ENCODE measurements at regions not wholly inside any gene's neighbourhood (a gene's known extent, or its start where the extent isn't known, plus 50 kb on each side); places are given as distances from the start of the nearest gene placed in this dataset.
"Not testable (repeated sequence)": the region's sequence is repeated elsewhere in the genome, so short reads cannot be mapped to it uniquely, and the experiment has no call there.

GRCh38 chr9:107827884-107828283 lies 338.3 kb upstream of the KLF4 start:
- H3K4me3 ChIP-seq: no peak overlapping the region
- 0 out of 2 replicates have a peak, but pooled peaks cover 2% of the 10 kb centered on the region for H3K9me3 ChIP-seq (replicated peaks)
- no peak for DNase-seq (ENCODE audit: low read depth in 1 of 2, low spot score in 2 of 2)
- no peaks in the 10 kb centered on the region for H3K27me3 ChIP-seq (replicated peaks)
- H3K36me3 ChIP-seq: no peaks in the 10 kb centered on the region
- H3K4me1 ChIP-seq (replicated peaks): no peaks in the 10 kb centered on the region
- H3K27ac ChIP-seq: no peak overlapping the region

GRCh38 chr9:107827304-107827703 lies 337.7 kb upstream of the KLF4 start:
- H3K4me3 ChIP-seq: no peak overlapping the region
- H3K27ac ChIP-seq: no peak overlapping the region
- DNase-seq (ENCODE audit: low read depth in 1 of 2, low spot score in 2 of 2): no peak
- H3K27me3 ChIP-seq (replicated peaks): no peaks in the 10 kb centered on the region
- H3K4me1 ChIP-seq (replicated peaks): no peaks in the 10 kb centered on the region
- H3K9me3 ChIP-seq (replicated peaks): 0 out of 2 replicates have a peak, but pooled peaks cover 2% of the 10 kb centered on the region
- H3K36me3 ChIP-seq: no peaks in the 10 kb centered on the region

GRCh38 chr9:107826688-107826983 lies 337.1 kb upstream of the KLF4 start:
- not testable (repeated sequence) for H3K9me3 ChIP-seq (replicated peaks); H3K4me1 ChIP-seq (replicated peaks); H3K4me3 ChIP-seq; H3K27me3 ChIP-seq (replicated peaks); H3K36me3 ChIP-seq; H3K27ac ChIP-seq; DNase-seq (ENCODE audit: low read depth in 1 of 2, low spot score in 2 of 2)

- Histone ChIP-seq H3K27me3 (replicated peaks) (no peaks in the 10 kb centered on the region), H3K4me1 (replicated peaks) (peaks cover 8% of the 10 kb centered on the region), H3K27ac (no peak overlapping the region), H3K9me3 (replicated peaks) (no peaks in the 10 kb centered on the region), H3K36me3 (no peaks in the 10 kb centered on the region), H3K4me3 (no peak overlapping the region)
- DNase-seq (ENCODE audit: low read depth in 1 of 2, low spot score in 2 of 2): no peak
These were observed 335.0 kb upstream of the KLF4 start for GRCh38 chr9:107824556-107824955.

GRCh38 chr9:107819772-107820565 lies 330.4 kb upstream of the KLF4 start:
- Histone ChIP-seq H3K9me3 (replicated peaks) (no peaks in the 10 kb centered on the region), H3K4me1 (replicated peaks) (peaks cover 13% of the 10 kb centered on the region), H3K4me3 (no peak overlapping the region), H3K36me3 (no peaks in the 10 kb centered on the region), H3K27ac (no peak overlapping the region), H3K27me3 (replicated peaks) (no peaks in the 10 kb centered on the region)
- peak in 1 of 2 experiments; percentile 19 for DNase-seq (ENCODE audit: low read depth in 1 of 2, low spot score in 2 of 2)

- peaks cover 13% of the 10 kb centered on the region for H3K4me1 ChIP-seq (replicated peaks)
- not testable (repeated sequence) for H3K27me3 ChIP-seq (replicated peaks); H3K4me3 ChIP-seq; H3K36me3 ChIP-seq; DNase-seq (ENCODE audit: low read depth in 1 of 2, low spot score in 2 of 2); H3K27ac ChIP-seq; H3K9me3 ChIP-seq (replicated peaks)
These were observed 328.9 kb upstream of the KLF4 start for GRCh38 chr9:107818503-107818829.

- DNase-seq (ENCODE audit: low read depth in 1 of 2, low spot score in 2 of 2); H3K4me3 ChIP-seq; H3K36me3 ChIP-seq; H3K9me3 ChIP-seq (replicated peaks); H3K27me3 ChIP-seq (replicated peaks); H3K27ac ChIP-seq: not testable (repeated sequence)
- H3K4me1 ChIP-seq (replicated peaks): peaks cover 13% of the 10 kb centered on the region
These were observed 328.3 kb upstream of the KLF4 start for GRCh38 chr9:107817595-107818502.

GRCh38 chr9:107816561-107817021 lies 327.0 kb upstream of the KLF4 start:
- DNase-seq (ENCODE audit: low read depth in 1 of 2, low spot score in 2 of 2): no peak
- H3K36me3 ChIP-seq: no peaks in the 10 kb centered on the region
- H3K27me3 ChIP-seq (replicated peaks): no peaks in the 10 kb centered on the region
- H3K4me1 ChIP-seq (replicated peaks): peaks cover 13% of the 10 kb centered on the region
- no peaks in the 10 kb centered on the region for H3K9me3 ChIP-seq (replicated peaks)
- H3K4me3 ChIP-seq: no peak overlapping the region
- no peak overlapping the region for H3K27ac ChIP-seq

- Histone ChIP-seq H3K9me3 (replicated peaks) (no peaks in the 10 kb centered on the region), H3K27ac (no peak overlapping the region), H3K4me1 (replicated peaks) (peaks cover 13% of the 10 kb centered on the region), H3K36me3 (no peaks in the 10 kb centered on the region), H3K27me3 (replicated peaks) (no peaks in the 10 kb centered on the region), H3K4me3 (no peak overlapping the region)
- no peak for DNase-seq (ENCODE audit: low read depth in 1 of 2, low spot score in 2 of 2)
These were observed 326.4 kb upstream of the KLF4 start for GRCh38 chr9:107815782-107816560.

GRCh38 chr9:107813287-107813686 lies 323.7 kb upstream of the KLF4 start:
- no peak overlapping the region for H3K4me3 ChIP-seq
- H3K27me3 ChIP-seq (replicated peaks): no peaks in the 10 kb centered on the region
- peaks cover 7% of the 10 kb centered on the region; the same call in 1 of the 2 replicates for H3K4me1 ChIP-seq (replicated peaks)
- H3K36me3 ChIP-seq: no peaks in the 10 kb centered on the region
- H3K9me3 ChIP-seq (replicated peaks): no peaks in the 10 kb centered on the region
- DNase-seq (ENCODE audit: low read depth in 1 of 2, low spot score in 2 of 2): no peak
- H3K27ac ChIP-seq: no peak overlapping the region

GRCh38 chr9:107810461-107810961 lies 320.9 kb upstream of the KLF4 start:
- Histone ChIP-seq H3K27ac (no peak overlapping the region), H3K9me3 (replicated peaks) (no peaks in the 10 kb centered on the region), H3K36me3 (no peaks in the 10 kb centered on the region), H3K27me3 (replicated peaks) (no peaks in the 10 kb centered on the region), H3K4me1 (replicated peaks) (peaks cover 16% of the 10 kb centered on the region), H3K4me3 (no peak overlapping the region)
- DNase-seq (ENCODE audit: low read depth in 1 of 2, low spot score in 2 of 2): peak in 1 of 2 experiments; percentile 5

GRCh38 chr9:107809871-107810460 lies 320.4 kb upstream of the KLF4 start:
- Histone ChIP-seq H3K4me1 (replicated peaks) (peaks cover 16% of the 10 kb centered on the region), H3K36me3 (no peaks in the 10 kb centered on the region), H3K27me3 (replicated peaks) (no peaks in the 10 kb centered on the region), H3K27ac (no peak overlapping the region), H3K9me3 (replicated peaks) (no peaks in the 10 kb centered on the region), H3K4me3 (no peak overlapping the region)
- no peak for DNase-seq (ENCODE audit: low read depth in 1 of 2, low spot score in 2 of 2)

- peaks cover 16% of the 10 kb centered on the region for H3K4me1 ChIP-seq (replicated peaks)
- H3K9me3 ChIP-seq (replicated peaks): no peaks in the 10 kb centered on the region
- no peaks in the 10 kb centered on the region for H3K36me3 ChIP-seq
- DNase-seq (ENCODE audit: low read depth in 1 of 2, low spot score in 2 of 2): peak in 1 of 2 experiments; percentile 14
- no peak overlapping the region for H3K4me3 ChIP-seq
- no peaks in the 10 kb centered on the region for H3K27me3 ChIP-seq (replicated peaks)
- H3K27ac ChIP-seq: 0 out of 2 replicates have a peak overlapping the region, but pooled peaks have one; percentile 2
These were observed 317.6 kb upstream of the KLF4 start for GRCh38 chr9:107807183-107807582.
